ENCODE measurements at regions not wholly inside any gene's neighbourhood (a gene's known extent, or its start where the extent isn't known, plus 50 kb on each side); places are given as distances from the start of the nearest gene placed in this dataset.

DNA sequence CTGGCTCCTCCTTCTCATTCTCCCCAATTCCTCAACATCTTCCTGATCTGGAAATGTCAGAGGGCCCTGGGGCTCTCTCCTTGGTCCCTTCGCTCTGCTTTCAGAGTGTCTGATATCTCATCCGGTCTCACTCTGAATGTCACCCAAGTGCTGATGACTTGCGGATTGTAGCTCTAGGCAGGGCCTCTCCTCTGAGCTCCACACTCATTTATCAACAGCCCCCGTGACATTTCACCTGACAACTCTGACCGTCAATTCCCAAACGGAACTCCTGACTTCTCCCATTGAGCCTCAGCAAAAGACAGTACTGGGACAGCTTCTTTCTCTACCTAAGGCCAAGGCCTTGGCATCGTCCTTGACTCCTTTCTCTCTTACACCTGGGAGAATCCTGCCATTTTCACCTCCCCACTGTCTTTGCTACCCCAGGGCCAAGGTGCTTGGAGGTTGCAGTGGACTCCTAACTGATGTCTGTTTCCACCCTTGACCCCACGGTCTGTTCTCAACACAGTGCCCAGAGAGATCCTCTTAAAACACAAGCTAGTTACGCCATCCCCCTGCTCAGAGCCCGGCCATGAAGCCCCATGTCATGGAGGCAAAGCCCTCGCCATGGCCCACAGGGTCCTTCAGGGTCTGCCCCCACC lies 57.5 kb upstream of the THY1 start:
- no peak overlapping the region for H3K4me3 ChIP-seq
- H3K36me3 ChIP-seq, result no peaks in the 10 kb centered on the region
- intact Hi-C loops (cut with DNase I; ENCODE audit: low total_unique reads), result loop anchor here (10.0 kb wide), 1 partner anchor 624 kb away; no protein-coding TSS in a partner anchor
- no peak for DNase-seq
- H3K27ac ChIP-seq, result no peak overlapping the region
- no peaks in the 10 kb centered on the region for H3K9me3 ChIP-seq
- peaks cover 0 to 15% (median 13%) of the 10 kb centered on the region in 4 donors for H3K4me1 ChIP-seq
- peaks cover 0 to 16% (median 0%) of the 10 kb centered on the region in 3 donors for H3K27me3 ChIP-seq
- WGBS, 5 donors, result 83 to 90% (median 87%) methylated on average over 11 of the region's 11 CpGs
- TF ChIP-seq POLR2AphosphoS5 (IDR thresholded peaks at IDR 0.05) (no peak), POLR2A (IDR thresholded peaks at IDR 0.05) (no peak), EP300 (IDR thresholded peaks at IDR 0.05) (no peak)
- TF ChIP-seq, protein P1, sequence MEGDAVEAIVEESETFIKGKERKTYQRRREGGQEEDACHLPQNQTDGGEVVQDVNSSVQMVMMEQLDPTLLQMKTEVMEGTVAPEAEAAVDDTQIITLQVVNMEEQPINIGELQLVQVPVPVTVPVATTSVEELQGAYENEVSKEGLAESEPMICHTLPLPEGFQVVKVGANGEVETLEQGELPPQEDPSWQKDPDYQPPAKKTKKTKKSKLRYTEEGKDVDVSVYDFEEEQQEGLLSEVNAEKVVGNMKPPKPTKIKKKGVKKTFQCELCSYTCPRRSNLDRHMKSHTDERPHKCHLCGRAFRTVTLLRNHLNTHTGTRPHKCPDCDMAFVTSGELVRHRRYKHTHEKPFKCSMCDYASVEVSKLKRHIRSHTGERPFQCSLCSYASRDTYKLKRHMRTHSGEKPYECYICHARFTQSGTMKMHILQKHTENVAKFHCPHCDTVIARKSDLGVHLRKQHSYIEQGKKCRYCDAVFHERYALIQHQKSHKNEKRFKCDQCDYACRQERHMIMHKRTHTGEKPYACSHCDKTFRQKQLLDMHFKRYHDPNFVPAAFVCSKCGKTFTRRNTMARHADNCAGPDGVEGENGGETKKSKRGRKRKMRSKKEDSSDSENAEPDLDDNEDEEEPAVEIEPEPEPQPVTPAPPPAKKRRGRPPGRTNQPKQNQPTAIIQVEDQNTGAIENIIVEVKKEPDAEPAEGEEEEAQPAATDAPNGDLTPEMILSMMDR (IDR thresholded peaks at IDR 0.05), result no peak

DNA sequence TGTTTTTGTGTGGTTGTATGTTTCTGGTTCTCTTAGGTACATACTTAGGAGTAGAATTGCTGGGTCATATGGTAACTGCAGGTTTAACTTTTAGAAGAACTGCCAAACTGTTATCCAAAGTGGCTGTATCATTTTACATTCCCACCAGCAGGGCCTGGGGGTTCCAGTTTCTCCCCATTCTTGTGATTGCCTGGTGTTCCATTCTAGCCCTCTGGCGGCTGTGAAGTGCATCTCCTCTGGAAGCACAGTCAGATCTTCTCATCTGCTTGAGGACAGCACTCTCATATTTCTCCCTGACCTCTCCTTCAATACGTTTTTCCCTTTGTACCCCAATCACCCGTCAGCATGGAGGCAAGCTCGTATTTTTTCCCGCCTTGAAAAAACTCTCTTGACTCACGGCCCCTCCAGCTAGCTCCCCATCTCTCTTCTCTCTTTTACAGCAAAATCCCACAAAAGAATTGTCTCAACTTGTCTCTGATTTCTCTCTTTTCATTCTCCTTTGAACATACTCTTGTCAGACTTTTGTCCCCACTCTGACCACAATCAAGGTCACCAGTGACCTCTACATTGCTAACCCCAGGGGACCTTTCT lies 56.8 kb upstream of the THY1 start:
- no peak for DNase-seq
- Histone ChIP-seq H3K9me3 (no peaks in the 10 kb centered on the region), H3K36me3 (no peaks in the 10 kb centered on the region), H3K4me1 (peaks cover 0 to 17% (median 16%) of the 10 kb centered on the region in 4 donors), H3K4me3 (no peak overlapping the region), H3K27me3 (peaks cover 0 to 10% (median 0%) of the 10 kb centered on the region in 3 donors), H3K27ac (no peak overlapping the region)
- intact Hi-C loops (cut with DNase I; ENCODE audit: low total_unique reads), result loop anchor here (10.0 kb wide), 3 partner anchors 95 to 625 kb away; partner anchors contain the start of gene USP2
- TF ChIP-seq EP300 (IDR thresholded peaks at IDR 0.05) (no peak), POLR2AphosphoS5 (IDR thresholded peaks at IDR 0.05) (no peak), POLR2A (IDR thresholded peaks at IDR 0.05) (no peak)
- TF ChIP-seq, protein P1 (IDR thresholded peaks at IDR 0.05), result no peak
- whole genome bisulfite sequencing, 5 donors, result 72 to 84% (median 77%) methylated on average over 6 of the region's 6 CpGs

DNA sequence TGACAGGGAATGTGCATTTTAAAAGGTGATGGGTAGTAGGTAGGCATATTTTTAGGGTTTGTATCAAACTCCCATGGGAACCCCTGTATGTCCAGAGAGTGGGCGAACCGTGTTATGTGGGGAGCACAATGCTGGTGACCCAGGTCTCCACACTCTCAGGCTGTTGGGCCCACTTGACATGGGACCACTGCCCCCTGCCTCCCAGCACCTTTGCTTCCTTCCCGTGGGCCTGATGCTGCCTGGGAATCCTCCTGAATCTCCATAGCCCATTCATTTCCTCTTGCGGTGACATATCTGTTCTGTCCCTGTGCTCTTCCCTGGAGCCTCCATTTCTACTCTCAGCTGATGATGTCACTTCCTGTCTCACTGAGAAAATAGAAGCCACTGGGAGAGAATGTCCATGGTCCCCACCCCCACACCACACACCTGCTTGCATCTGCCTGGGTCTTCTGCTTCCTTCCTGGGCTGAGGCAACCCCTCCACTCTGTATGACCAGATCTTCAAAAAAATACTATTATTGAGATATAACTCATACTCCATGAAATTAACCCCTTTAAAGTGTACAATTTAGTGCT lies 55.8 kb upstream of the THY1 start:
- peaks cover 0 to 20% (median 17%) of the 10 kb centered on the region in 4 donors for H3K4me1 ChIP-seq
- TF ChIP-seq POLR2A (IDR thresholded peaks at IDR 0.05) (no peak), EP300 (IDR thresholded peaks at IDR 0.05) (no peak), POLR2AphosphoS5 (IDR thresholded peaks at IDR 0.05) (no peak)
- TF ChIP-seq, protein P1 (IDR thresholded peaks at IDR 0.05), result no peak
- no peaks in the 10 kb centered on the region for H3K36me3 ChIP-seq
- H3K27ac ChIP-seq, result no peak overlapping the region
- H3K27me3 ChIP-seq, result peaks cover 0 to 9% (median 0%) of the 10 kb centered on the region in 3 donors
- peak in 1 of 2 donors; percentile 19 for DNase-seq
- intact Hi-C loops (cut with DNase I; ENCODE audit: low total_unique reads), result loop anchor here (10.0 kb wide), 2 partner anchors 94 to 124 kb away; partner anchors contain the start of gene USP2
- no peaks in the 10 kb centered on the region for H3K9me3 ChIP-seq
- WGBS, 5 donors, result 54 to 90% (median 59%) methylated on average over 4 of the region's 4 CpGs
- H3K4me3 ChIP-seq, result no peak overlapping the region

DNA sequence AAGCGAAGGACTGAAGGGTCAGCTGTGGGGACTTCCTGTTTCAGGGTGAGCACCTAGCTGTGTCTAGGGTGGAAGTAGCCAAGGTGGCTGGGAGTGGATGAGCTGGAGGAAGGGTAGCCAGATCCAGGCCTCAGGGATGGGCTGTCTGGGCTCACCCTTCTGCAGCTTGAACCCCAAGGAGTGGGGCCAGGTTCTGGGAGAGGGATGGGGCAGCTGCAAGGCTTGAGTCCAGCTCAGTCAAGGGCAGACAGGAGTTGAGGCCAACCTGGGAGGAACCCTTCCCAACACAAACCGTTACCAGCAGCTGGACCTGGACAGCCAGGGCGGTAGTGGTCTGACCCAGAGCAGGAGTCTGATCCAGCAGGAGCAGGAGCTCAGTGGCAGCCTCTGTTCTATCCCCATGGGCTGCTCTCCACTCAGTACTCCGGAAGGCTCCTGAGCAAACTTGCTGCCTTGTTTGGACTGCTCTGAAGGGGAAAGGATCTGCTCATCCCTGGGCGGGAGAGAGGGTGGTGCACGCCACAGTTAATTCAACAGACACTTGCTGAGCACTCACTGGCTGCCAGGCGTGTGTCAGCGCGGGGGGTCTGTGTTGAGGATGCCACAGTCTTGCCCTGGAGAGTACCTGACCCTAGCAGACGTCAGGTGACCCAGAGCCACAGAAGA lies 53.8 kb upstream of the THY1 start:
- peaks cover 0 to 9% (median 0%) of the 10 kb centered on the region in 3 donors for H3K27me3 ChIP-seq
- intact Hi-C loops (cut with DNase I; ENCODE audit: low total_unique reads), result loop anchor here (10.0 kb wide), 2 partner anchors 92 to 122 kb away; partner anchors contain the start of gene USP2
- no peaks in the 10 kb centered on the region for H3K36me3 ChIP-seq
- TF ChIP-seq EP300 (IDR thresholded peaks at IDR 0.05) (no peak), POLR2A (IDR thresholded peaks at IDR 0.05) (no peak), POLR2AphosphoS5 (IDR thresholded peaks at IDR 0.05) (no peak)
- TF ChIP-seq, protein P1 (IDR thresholded peaks at IDR 0.05), result no peak
- H3K4me1 ChIP-seq, result peaks cover 0 to 20% (median 15%) of the 10 kb centered on the region in 4 donors
- WGBS, 5 donors, result 48 to 66% (median 57%) methylated on average over 9 to 10 of the region's 10 CpGs
- H3K27ac ChIP-seq, result no peak overlapping the region
- no peaks in the 10 kb centered on the region for H3K9me3 ChIP-seq
- DNase-seq, result peak in 1 of 2 donors; percentile 21
- H3K4me3 ChIP-seq, result no peak overlapping the region
